OCI-M2 (cell line): ENCODE measurements at regions not wholly inside any gene's neighbourhood (a gene's known extent, or its start where the extent isn't known, plus 50 kb on each side); places are given as distances from the start of the nearest gene placed in this dataset.

ENCODE experiments used
- DNase-seq: peaks from one replicate; lab custom pipeline; 2025; ENCODE audit not compliant: unreplicated experiment; lab: John Stamatoyannopoulos, UW

GRCh38 chr13:26456650-26457049, 100.8 kb upstream of the WASF3 start:
- DNase-seq: no peak

DNA sequence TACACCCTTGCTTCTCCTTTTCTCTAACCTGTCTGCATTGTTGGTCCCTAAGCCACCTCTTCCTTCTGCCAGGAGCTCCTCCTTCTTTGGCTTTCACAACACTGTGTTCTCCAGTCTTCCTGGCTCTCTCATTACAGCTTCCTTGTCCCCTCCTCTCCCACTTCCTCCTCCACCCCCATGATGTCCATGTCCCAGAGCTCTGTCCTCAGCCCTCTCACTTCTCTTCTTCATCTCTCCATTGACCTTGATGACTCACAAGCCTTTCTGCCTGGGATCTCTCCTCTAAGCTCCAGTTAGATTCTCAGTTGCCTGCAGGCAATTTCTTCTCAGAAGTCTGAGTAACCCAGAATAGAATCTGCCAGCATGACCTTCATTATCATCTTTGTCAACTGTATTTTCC, 100.3 kb upstream of the WASF3 start:
- DNase-seq: no peak

DNA sequence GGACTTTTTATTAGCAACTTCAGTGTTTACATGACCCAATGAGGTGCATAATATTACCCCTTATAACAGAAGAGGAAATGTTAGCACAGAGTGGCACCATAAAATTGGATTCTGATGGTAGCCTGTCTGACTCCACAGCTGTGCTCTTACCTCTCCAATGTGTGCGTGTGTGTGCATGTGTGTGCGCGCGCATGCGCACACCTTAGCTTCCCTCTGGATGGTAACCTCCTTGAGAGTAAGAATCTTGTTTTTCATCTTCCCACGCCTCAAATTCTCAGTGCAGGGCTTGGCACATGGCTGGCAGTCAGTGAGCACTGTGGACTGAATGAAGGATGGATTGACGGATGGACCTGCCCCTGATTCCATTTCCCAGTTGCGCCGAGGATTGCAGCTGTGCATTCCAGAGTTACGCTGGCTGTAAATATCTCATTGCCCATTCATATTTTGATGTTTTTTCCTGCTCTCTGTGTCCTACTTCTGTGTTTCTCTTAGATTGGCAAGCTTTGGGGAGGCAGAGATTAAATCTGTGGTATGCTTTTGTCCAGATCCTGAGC, 99.2 kb upstream of the WASF3 start:
- no peak for DNase-seq

DNA sequence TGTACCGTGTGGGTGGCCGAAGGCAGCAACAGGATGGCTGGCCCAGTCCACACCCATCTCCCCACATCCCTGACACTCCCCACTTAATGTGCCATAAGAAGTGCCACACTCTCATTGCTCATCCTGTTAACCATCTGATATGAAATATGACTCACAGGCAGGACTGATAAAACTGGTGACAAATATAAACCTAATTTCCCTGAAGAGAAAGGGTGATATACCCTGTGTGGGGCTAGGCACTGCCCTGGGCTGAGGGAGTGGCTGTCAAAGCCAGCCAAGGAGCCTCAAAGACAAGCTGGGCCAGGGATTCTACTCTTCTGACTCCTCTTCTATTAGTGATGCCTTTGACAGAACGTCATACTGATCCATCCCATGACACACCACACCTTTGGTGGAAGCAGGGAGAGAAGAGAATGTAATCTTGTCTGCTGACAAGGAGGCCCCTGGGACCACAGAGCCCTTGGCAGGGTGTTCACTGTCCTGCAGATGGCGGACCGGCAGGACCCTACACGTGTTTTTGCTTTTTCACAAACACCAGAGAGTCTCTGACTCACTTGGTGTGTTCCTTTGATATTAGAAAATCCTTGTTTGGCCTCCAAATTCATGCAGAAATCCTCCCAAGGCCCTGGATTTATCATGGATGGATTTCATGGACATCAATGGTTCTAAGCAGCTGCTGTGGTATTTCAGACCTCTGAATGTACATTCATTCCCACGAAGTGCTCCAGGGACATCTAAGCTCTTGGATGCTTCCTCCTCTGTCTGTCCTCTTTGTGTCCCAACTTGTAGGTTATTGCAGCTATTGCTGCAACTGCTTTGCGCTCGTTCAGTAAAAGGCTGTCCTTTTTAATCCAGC, 98.0 kb upstream of the WASF3 start:
- DNase-seq: no peak

GRCh38 chr13:26460648-26461047, 96.8 kb upstream of the WASF3 start:
- DNase-seq: no peak

GRCh38 chr13:26463296-26463695, 94.2 kb upstream of the WASF3 start:
- DNase-seq: no peak

DNA sequence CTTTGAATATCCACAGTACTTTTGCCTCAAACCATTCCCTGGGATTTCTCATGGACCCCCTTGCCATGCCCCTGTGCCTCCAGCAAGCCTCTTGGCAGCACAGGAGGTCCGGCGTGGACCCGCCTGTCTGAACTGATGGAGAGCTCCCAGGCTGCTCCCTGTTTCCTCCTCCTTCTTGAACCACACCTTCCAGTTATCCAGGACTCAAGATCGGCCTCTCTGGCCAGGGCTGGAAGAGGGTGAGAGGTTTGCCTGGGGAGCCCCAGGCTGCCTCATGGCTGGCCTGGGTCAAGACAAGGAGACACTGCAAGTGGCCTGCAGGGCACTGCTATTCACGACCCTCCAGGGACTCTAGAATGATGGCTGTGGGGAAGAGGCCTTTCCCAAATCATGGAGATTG, 93.6 kb upstream of the WASF3 start:
- no peak for DNase-seq

DNA sequence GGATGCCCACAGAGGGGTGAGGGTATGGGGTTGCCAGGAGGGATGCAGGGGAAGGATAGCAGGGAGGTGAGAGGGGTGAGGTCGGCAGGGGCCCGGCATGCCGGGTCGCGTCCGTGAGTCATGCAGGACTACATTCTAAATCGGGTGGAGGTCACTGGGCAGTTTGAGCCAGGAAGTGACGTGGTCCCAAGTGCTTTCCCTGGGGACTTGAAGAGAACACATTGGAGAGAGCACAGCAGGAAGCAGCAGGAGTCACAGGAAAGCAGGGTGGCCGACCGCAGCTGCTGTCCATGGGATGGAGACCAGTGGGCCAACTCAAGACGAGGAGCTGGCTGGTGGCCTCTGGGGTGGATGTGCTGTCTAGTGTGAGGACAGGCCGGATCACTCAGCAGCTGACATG, 92.0 kb upstream of the WASF3 start:
- no peak for DNase-seq

GRCh38 chr13:26465954-26466353, 91.5 kb upstream of the WASF3 start:
- no peak for DNase-seq

GRCh38 chr13:26468265-26468801, 89.2 kb upstream of the WASF3 start:
- DNase-seq: no peak

GRCh38 chr13:26469602-26470001, 87.9 kb upstream of the WASF3 start:
- DNase-seq: no peak

DNA sequence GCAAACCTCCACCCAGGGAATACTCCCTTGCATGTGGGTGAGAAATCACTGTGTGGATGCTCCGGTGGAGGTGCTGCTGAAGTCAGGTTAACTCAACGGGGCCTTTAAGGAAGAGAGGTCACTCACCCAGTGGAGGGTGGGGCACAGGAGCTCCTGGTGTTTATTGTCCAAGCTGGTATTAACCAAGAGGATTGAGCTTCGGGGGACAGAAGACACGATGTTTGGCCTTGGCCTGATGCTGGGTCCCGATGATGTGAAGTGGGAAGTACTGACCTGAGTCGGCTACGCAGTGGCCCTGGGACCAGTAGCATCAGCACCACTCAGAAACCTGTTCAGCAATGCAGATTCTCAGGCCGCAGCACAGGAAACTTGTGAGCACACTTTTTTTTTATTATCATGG, 85.7 kb upstream of the WASF3 start:
- DNase-seq: no peak

GRCh38 chr13:26473571-26474230, 83.8 kb upstream of the WASF3 start:
- no peak for DNase-seq

- no peak for DNase-seq
Observed at GRCh38 chr13:26474286-26474685, 83.2 kb upstream of the WASF3 start.

GRCh38 chr13:26475176-26476110, 82.0 kb upstream of the WASF3 start:
- DNase-seq: no peak

DNA sequence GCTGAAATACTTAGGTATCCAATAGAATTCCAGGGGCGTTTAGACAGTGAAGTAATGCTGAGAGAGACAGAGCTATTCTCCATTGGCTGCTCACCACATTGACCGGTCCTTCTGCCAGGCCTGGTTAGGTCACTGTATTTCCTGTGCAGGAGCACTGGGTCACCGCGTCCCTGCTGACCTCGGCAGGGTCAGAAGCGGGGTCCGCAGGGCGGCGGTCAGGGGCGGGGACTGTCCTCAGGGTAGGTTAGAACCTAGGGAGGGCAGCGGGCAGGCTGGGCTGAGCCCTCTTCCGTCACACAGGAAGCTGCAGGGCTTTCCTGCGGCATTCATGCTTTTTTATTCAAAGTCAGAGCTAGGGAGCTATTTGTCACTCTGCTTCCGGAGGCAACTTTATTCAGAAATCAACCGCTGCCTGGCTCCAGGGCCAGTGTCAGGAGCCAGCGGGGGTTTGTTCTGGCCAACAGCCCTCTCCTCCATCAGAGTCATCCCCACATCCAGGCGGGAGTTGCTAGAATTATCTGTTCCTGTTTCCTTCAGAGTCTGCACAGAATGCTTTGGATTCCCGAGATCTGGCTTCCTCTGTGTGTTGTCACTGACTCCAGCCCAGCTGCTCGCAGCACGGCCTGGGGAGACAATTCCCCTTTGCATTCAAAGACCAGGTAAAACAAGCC, 81.2 kb upstream of the WASF3 start:
- DNase-seq: no peak

DNA sequence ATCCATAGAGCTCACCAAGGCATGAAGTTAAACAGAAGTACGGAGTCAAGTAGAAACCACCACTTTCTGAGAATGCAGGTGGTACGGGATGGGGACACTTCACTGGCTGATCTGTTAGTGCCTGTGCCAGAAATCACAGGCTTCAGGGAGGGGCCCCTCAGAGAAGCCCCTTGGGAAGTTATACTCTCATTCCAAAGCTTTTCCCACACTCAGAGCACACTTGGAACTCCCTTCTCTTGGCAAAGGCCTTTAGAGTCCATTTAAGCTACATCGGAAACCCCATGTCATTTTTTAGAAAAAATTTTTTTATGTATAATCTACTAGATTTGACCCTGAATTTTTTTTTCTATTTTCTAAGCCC, 80.7 kb upstream of the WASF3 start:
- no peak for DNase-seq

GRCh38 chr13:26477681-26478080, 79.8 kb upstream of the WASF3 start:
- DNase-seq: no peak

DNA sequence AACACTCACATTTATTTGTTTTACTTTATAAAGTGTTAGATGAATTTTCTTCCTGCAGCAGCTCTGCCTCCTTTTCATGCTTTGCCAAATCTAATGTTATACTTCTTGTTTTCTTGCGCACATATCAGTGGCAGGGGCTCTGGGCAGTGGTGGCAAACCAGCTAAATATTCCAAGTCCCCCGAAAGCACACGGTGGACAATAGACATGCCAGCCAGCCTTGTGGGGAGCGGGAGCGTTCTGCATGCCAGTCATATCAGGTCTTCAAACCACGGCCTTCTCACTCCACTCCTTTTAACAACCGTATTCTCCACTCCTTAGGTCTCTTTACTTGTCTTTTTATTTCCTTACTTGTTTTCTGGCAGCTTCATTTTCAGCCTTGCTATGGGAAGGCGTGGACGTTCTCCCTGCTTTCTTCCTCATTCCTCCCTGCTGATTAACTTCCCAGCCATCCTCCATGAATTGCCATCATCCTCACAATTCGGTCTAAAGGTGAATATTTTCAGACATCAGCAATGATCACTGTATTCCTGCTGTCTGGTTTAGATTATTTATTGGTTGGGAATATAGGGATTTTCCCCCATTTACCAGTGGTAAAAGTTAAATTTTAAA, 77.1 kb upstream of the WASF3 start:
- no peak for DNase-seq
